NCI-H82 treated with DMSO at 0.1 percent for 48 hours (cell line): ENCODE measurements at regions not wholly inside any gene's neighbourhood (a gene's known extent, or its start where the extent isn't known, plus 50 kb on each side); places are given as distances from the start of the nearest gene placed in this dataset.
"Not testable (repeated sequence)": the region's sequence is repeated elsewhere in the genome, so short reads cannot be mapped to it uniquely, and the experiment has no call there.

Experiments used
- DNase-seq: peaks from one replicate; lab custom pipeline; 2025; ENCODE audit not compliant: unreplicated experiment; lab: John Stamatoyannopoulos, UW

GRCh38 chr1:68831281-68831680 is 334.4 kb upstream of the DEPDC1 start:
- no peak for DNase-seq

GRCh38 chr1:68848017-68848416 is 351.1 kb upstream of the DEPDC1 start:
- DNase-seq = no peak

- DNase-seq = no peak
Observed at GRCh38 chr1:68868606-68869005, 371.7 kb upstream of the DEPDC1 start.

GRCh38 chr1:68873144-68873543 is 376.3 kb upstream of the DEPDC1 start:
- no peak for DNase-seq

- not testable (repeated sequence) for DNase-seq
Observed at GRCh38 chr1:68881330-68882194, 384.7 kb upstream of the DEPDC1 start.

GRCh38 chr1:68889471-68889870 is 392.6 kb upstream of the DEPDC1 start:
- DNase-seq = no peak

GRCh38 chr1:68890736-68891135 is 393.9 kb upstream of the DEPDC1 start:
- no peak for DNase-seq

GRCh38 chr1:68904477-68904876 is 407.6 kb upstream of the DEPDC1 start:
- no peak for DNase-seq

- no peak for DNase-seq
Observed at GRCh38 chr1:68906431-68906830, 409.5 kb upstream of the DEPDC1 start.

GRCh38 chr1:68907491-68907890 is 410.6 kb upstream of the DEPDC1 start:
- no peak for DNase-seq

- no peak for DNase-seq
Observed at GRCh38 chr1:68908316-68908715, 411.4 kb upstream of the DEPDC1 start.

- DNase-seq = no peak
Observed at GRCh38 chr1:68916221-68916902, 419.5 kb upstream of the DEPDC1 start.

- DNase-seq = no peak
Observed at GRCh38 chr1:68917456-68917855, 420.6 kb upstream of the DEPDC1 start.

- no peak for DNase-seq
Observed at GRCh38 chr1:68918563-68918962, 421.7 kb upstream of the DEPDC1 start.

- no peak for DNase-seq
Observed at GRCh38 chr1:68919075-68919474, 422.2 kb upstream of the DEPDC1 start.

GRCh38 chr1:68923475-68924088 is 426.7 kb upstream of the DEPDC1 start:
- not testable (repeated sequence) for DNase-seq

- no peak for DNase-seq
Observed at GRCh38 chr1:68930101-68930500, 433.2 kb upstream of the DEPDC1 start.

GRCh38 chr1:68936530-68936929 is 439.6 kb upstream of the DEPDC1 start:
- DNase-seq = no peak

- DNase-seq = no peak
Observed at GRCh38 chr1:68938051-68938666, 441.3 kb upstream of the DEPDC1 start.

GRCh38 chr1:68950036-68950435 is 453.2 kb upstream of the DEPDC1 start:
- no peak for DNase-seq

- DNase-seq = no peak
Observed at GRCh38 chr1:68953311-68953710, 456.4 kb upstream of the DEPDC1 start.

GRCh38 chr1:68954841-68955240 is 458.0 kb upstream of the DEPDC1 start:
- no peak for DNase-seq
